Fibroblast of pulmonary artery (primary cell): ENCODE measurements at regions not wholly inside any gene's neighbourhood (a gene's known extent, or its start where the extent isn't known, plus 50 kb on each side); places are given as distances from the start of the nearest gene placed in this dataset.
"Not testable (repeated sequence)": the region's sequence is repeated elsewhere in the genome, so short reads cannot be mapped to it uniquely, and the experiment has no call there.

Experiments
- DNase-seq: peaks from one replicate; pipeline ENCODE4 v3.0.0-alpha.2; 2010; ENCODE audit warnings: low read depth
- H3K4me3 ChIP-seq: replicated peaks from 2 replicates; pipeline ENCODE4 v1.5.1; 2011; ENCODE audit warnings: low read depth, mild to moderate bottlenecking, control low read depth, low read length, moderate library complexity
- CTCF ChIP-seq: IDR thresholded peaks from 2 replicates; pipeline ENCODE4 v1.5.1; 2011; ENCODE audit warnings: mild to moderate bottlenecking, control low read depth, low read length, inconsistent platforms; ENCODE audit errors: missing control alignments

- H3K4me3 ChIP-seq, result no peak overlapping the region
Measured at GRCh38 chr6:11848346-11848651, 69.7 kb upstream of the ADTRP start.

GRCh38 chr6:11847515-11848345, 69.1 kb upstream of the ADTRP start:
- no peak overlapping the region for H3K4me3 ChIP-seq
- no peak for TF ChIP-seq CTCF
- no peak for DNase-seq

More at GRCh38 chr6:11848346-11848651, 69.7 kb upstream of the ADTRP start:
- no peak for DNase-seq
- TF ChIP-seq CTCF, result no peak

GRCh38 chr6:11847068-11847467, 68.5 kb upstream of the ADTRP start:
- DNase-seq, H3K4me3 ChIP-seq: not testable (repeated sequence)

- H3K4me3 ChIP-seq, result no peak overlapping the region
- TF ChIP-seq CTCF, result no peak
- DNase-seq, result no peak
Measured at GRCh38 chr6:11845664-11846577, 67.3 kb upstream of the ADTRP start.

- not testable (repeated sequence) for H3K4me3 ChIP-seq, DNase-seq
Measured at GRCh38 chr6:11842795-11843194, 64.2 kb upstream of the ADTRP start.

GRCh38 chr6:11835065-11835464, 56.5 kb upstream of the ADTRP start:
- DNase-seq, result no peak
- H3K4me3 ChIP-seq, result no peak overlapping the region
- no peak for TF ChIP-seq CTCF

GRCh38 chr6:11833626-11834592, 55.3 kb upstream of the ADTRP start:
- H3K4me3 ChIP-seq, result no peak overlapping the region
- no peak for TF ChIP-seq CTCF
- DNase-seq, result no peak
